ENCODE measurements at regions not wholly inside any gene's neighbourhood (a gene's known extent, or its start where the extent isn't known, plus 50 kb on each side); places are given as distances from the start of the nearest gene placed in this dataset.
"Not testable (repeated sequence)": the region's sequence is repeated elsewhere in the genome, so short reads cannot be mapped to it uniquely, and the experiment has no call there.

- no peak for DNase-seq
These were observed 1131.8 kb downstream of the PCDH7 start for GRCh38 chr4:31851946-31852345.

- no peak for DNase-seq
These were observed 1157.3 kb downstream of the PCDH7 start for GRCh38 chr4:31877429-31877828.

GRCh38 chr4:31880837-31881236 lies 1160.7 kb downstream of the PCDH7 start:
- not testable (repeated sequence) for DNase-seq

DNA sequence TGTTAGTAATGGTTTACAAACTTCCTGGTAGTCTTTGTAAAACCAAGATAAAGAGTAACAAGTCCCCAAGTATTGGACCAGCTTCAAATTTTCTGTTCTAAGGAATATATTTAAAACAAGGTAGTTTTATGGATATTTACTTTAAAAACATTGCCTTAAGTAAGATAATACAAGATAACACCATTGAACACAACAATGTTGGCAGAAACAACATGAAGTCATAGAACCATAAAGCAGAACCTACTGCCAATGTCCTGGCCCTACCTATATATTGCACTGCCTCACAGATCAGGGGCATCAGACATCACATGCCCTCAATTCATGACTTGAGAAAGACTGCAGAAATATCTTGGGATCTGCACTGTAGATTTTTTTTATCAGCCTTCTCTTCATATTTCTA lies 1176.2 kb downstream of the PCDH7 start:
- DNase-seq, result no peak

DNA sequence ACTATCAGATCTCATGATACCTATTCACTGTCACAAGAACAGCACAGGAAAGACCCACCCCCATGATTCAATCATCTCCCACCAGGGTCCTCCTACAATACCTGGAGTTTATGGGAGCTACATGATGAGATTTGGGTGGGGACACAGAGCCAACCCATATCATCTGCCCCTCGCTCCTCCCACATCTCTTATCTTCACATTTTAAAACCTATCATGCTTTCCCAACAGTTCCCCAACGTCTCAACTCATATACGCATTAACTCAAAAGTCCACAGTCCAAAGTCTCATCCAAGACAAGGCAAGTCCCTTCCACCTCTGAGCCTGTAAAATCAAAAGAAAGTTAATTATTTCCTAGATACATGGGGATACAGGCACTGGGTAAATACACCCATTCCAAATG lies 1185.2 kb downstream of the PCDH7 start:
- no peak for DNase-seq

- no peak for DNase-seq
These were observed 1188.1 kb downstream of the PCDH7 start for GRCh38 chr4:31908261-31908660.

DNA sequence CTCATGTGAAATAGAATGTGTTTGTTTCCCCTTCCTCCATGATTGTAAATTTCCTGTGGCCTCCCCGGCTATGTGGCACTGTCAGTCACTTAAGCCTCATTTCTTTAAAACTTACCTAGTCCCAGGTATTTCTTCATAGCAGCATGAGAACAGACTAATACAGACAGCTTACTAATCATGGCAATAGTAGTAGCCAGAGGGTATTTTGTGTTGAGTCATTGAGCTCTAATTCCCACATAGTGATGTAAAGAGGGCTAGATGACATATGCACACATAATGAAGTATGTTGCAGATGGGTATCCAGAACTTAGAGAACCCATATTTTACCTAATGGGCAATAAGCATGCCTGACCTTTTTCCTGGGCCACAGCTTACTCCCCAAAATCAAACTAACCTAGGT lies 1197.2 kb downstream of the PCDH7 start:
- no peak for DNase-seq

DNA sequence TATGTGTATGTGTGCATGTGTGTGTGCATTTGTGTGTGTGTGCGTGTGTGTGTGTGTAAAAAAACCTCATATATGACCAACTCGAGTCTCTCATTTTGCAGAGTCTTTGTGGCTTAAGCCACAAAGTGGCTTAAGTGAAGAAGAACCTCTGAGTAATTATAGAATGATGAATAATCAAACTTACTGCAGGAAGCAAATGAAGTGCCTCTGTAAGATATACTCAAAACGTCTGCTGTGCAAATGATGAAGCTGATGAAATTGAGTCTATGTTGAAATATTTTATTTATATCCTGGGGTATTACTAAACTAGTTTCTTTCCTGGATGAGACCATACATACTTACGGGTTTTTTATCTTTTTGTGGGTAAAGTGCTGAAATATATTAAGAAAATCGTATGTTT lies 1198.7 kb downstream of the PCDH7 start:
- no peak for DNase-seq

GRCh38 chr4:31923634-31924033 lies 1203.5 kb downstream of the PCDH7 start:
- no peak for DNase-seq

- DNase-seq, result no peak
These were observed 1209.6 kb downstream of the PCDH7 start for GRCh38 chr4:31929676-31930345.

GRCh38 chr4:31946456-31946855 lies 1226.3 kb downstream of the PCDH7 start:
- DNase-seq, result no peak

DNA sequence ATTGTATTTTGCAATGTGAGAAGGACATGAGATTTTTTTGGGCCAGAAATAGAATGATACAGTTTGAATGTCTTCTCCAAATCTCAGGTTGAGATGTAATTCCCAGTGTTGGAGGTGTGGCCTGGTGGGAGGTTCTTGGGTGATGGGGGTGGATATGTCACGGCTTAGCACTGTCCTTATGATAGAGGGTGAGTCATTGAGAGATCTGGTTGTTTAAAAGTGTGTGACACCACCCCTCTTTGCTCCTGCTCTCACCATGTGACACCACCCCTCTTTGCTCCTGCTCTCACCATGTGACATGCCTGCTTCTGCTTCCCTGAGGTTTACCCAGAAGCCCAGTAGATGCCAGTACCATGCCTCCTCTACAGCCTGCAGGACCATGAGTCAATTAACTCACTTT lies 1226.9 kb downstream of the PCDH7 start:
- DNase-seq, result no peak

DNA sequence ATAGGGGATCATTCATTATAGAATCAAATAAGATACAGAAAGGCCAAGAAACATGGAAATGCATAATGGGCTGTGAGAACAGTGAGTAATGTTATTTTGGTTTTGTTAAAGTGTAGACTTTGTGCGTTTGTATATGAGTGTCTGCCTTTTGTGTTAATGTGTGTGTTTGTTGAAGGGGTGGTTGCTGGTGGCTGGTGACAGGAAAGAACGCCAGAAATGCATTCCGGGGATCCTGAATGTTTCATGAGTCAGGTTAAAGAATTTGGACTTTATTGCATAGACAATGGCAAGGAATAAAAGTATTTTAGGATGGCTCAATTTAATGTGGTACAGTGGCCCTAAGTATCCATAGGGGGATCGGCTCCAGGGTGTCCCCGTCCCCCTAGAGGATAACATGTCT lies 1228.9 kb downstream of the PCDH7 start:
- no peak for DNase-seq

- no peak for DNase-seq
These were observed 1235.2 kb downstream of the PCDH7 start for GRCh38 chr4:31955346-31955745.

GRCh38 chr4:31959972-31960371 lies 1239.8 kb downstream of the PCDH7 start:
- no peak for DNase-seq

- no peak for DNase-seq
These were observed 1244.5 kb downstream of the PCDH7 start for GRCh38 chr4:31964685-31965084.

- no peak for DNase-seq
These were observed 1248.7 kb downstream of the PCDH7 start for GRCh38 chr4:31968842-31969241.

DNA sequence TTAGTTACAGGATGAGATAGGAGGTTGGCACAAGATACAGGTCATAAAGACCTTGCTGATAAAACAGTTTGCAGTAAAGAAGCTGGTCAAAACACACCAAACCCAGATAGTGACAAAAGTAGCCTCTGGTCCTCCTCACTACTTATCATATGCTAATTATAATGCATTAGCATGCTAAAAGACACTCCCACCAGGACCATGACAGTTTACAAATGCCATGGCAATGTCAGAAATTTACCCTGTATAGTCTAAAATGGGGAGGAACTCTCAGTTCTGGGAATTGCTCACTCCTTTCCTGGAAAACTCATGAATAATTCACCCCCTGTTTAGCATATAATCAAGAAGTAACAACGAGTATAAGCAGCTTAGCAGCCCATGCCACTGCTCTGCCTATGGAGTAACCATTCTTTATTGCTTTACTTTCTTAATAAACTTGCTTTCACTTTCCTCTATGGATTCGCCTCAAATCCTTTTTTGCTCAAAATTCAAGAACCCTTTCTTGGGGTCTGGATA lies 1254.4 kb downstream of the PCDH7 start:
- no peak for DNase-seq

DNA sequence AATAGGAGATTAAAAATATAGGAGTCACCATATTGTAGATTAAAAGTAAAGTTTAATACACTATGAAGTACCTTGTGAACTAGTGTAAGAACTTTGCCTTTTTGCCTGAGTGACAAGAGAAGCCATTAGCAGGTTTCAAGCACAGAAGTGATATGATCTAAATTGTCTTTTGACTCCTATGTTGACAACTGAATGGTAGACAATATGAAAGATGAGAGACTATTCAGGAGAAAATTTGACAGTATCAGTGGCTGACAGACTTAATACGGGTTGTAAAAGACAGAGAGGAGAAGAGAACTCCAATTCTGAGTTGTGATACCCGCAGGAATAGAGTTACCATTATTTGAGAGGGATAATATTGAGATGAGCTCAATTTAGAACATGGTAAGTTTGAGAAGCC lies 1259.8 kb downstream of the PCDH7 start:
- no peak for DNase-seq

- no peak for DNase-seq
These were observed 1263.1 kb downstream of the PCDH7 start for GRCh38 chr4:31983246-31983645.

GRCh38 chr4:31983677-31984076 lies 1263.5 kb downstream of the PCDH7 start:
- DNase-seq, result no peak

DNA sequence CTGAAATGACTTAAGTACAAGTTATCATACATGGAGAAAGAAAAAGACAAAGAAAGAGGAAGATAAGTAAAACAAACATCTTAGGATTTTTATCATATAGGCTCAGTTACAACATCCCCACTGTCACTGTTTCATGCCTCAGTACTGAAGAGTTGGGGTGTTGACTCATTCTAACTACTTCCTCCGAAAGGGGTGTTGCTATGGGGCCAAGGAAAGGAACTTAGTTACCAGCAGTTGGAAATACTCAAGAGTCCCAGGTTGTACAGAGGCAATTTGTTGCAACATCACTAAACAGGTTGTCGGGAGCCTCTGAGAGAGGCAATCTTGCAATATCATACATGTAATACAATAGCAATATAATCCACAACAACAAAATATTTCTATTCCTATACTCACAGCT lies 1264.7 kb downstream of the PCDH7 start:
- no peak for DNase-seq

- DNase-seq, result no peak
These were observed 1276.1 kb downstream of the PCDH7 start for GRCh38 chr4:31995943-31996901.

- no peak for DNase-seq
These were observed 1278.6 kb downstream of the PCDH7 start for GRCh38 chr4:31998807-31999206.

Measured in GOT3 (cell line).